ENCODE measurements at regions not wholly inside any gene's neighbourhood (a gene's known extent, or its start where the extent isn't known, plus 50 kb on each side); places are given as distances from the start of the nearest gene placed in this dataset.

- H3K27ac ChIP-seq, result no peak overlapping the region
- no peaks in the 10 kb centered on the region for H3K9me3 ChIP-seq
- intact Hi-C loops (cut with DNase I), result no loop called here
- DNase-seq (no peak), ATAC-seq (no peak)
- no peaks in the 10 kb centered on the region for H3K36me3 ChIP-seq (ENCODE audit: insufficient read depth in 1 of 2, low read depth in 1 of 2)
- TF ChIP-seq CTCF (IDR thresholded peaks at IDR 0.05), result no peak
- H3K27me3 ChIP-seq (ENCODE audit: insufficient read depth in 3 of 3, low read length in 2 of 3), result no peaks in the 10 kb centered on the region
- no peak overlapping the region for H3K4me3 ChIP-seq
- WGBS, 3 donors, result 83 to 84% (median 83%) methylated on average over 3 of the region's 3 CpGs
- H3K4me1 ChIP-seq, result no peaks in the 10 kb centered on the region
Measured at GRCh38 chr19:28680111-28680510, 532.8 kb downstream of the UQCRFS1 start.

DNA sequence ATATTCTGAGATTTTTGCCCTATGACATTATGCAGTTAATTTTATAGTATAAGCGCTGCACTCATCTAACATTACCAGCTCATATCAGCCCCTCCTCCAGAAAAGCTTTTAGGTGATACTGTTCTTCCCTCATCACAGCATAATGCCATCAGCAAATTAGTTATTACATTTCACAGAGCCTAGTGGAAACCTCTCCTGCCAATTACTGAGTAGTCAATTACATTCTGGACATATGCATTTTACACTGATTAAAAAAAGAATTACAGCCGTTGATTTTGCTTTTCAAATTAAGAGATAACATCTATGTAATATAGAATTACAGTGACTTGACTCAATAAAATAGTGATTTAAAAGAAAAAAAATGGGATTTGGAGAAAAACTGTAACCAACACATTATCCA is 542.1 kb downstream of the UQCRFS1 start:
- 65 to 77% (median 74%) methylated on average over 2 of the region's 2 CpGs for WGBS, 3 donors
- no peak for DNase-seq
- TF ChIP-seq CTCF (IDR thresholded peaks at IDR 0.05), result no peak
- Histone ChIP-seq H3K4me1 (no peaks in the 10 kb centered on the region), H3K27ac (no peak overlapping the region), H3K27me3 (ENCODE audit: insufficient read depth in 3 of 3, low read length in 2 of 3) (no peaks in the 10 kb centered on the region), H3K9me3 (peaks cover 6% of the 10 kb centered on the region), H3K4me3 (no peak overlapping the region), H3K36me3 (ENCODE audit: insufficient read depth in 1 of 2, low read depth in 1 of 2) (no peaks in the 10 kb centered on the region)
- no peak for ATAC-seq
- intact Hi-C loops (cut with DNase I), result no loop called here

GRCh38 chr19:28669804-28670203 is 543.1 kb downstream of the UQCRFS1 start:
- Histone ChIP-seq H3K27me3 (ENCODE audit: insufficient read depth in 3 of 3, low read length in 2 of 3) (no peaks in the 10 kb centered on the region), H3K4me1 (no peaks in the 10 kb centered on the region), H3K9me3 (peaks cover 6% of the 10 kb centered on the region), H3K4me3 (no peak overlapping the region), H3K27ac (no peak overlapping the region), H3K36me3 (ENCODE audit: insufficient read depth in 1 of 2, low read depth in 1 of 2) (no peaks in the 10 kb centered on the region)
- DNase-seq (no peak), ATAC-seq (no peak)
- TF ChIP-seq CTCF (IDR thresholded peaks at IDR 0.05), result no peak
- intact Hi-C loops (cut with DNase I), result no loop called here
- 80 to 83% (median 81%) methylated on average over 2 of the region's 2 CpGs for WGBS, 3 donors

DNA sequence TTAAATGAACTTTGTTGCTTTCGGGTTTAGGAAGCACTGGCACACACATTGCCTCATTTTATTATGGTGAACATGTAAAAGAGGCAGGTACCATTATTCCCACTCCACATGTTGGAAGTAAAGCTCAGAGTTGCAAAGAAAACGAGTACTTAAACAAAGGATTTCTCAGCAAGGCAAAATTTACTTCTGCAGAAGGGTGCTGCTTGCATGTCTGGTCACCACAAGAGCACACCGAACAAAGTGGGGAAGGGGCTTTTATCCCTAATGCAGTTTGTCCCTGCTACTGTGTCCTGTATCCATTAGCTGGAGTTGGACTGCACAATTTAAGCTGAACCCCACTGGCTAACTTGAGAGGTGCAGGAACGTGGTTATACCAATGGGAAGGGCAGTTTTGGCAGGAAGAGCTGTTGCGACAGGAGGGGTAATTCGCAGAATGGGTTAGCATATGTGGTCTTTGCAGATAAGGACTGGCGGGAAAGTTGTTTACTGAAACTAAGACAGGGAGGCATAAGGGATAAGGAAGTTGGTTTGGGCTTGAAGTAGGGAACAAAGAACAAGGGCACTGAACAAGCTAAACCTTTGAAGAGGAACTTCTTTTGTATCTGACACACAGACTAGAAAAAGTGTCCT is 545.5 kb downstream of the UQCRFS1 start:
- TF ChIP-seq CTCF (IDR thresholded peaks at IDR 0.05), result no peak
- ATAC-seq, result no peak
- DNase-seq, result no peak
- Histone ChIP-seq H3K27me3 (ENCODE audit: insufficient read depth in 3 of 3, low read length in 2 of 3) (no peaks in the 10 kb centered on the region), H3K36me3 (ENCODE audit: insufficient read depth in 1 of 2, low read depth in 1 of 2) (no peaks in the 10 kb centered on the region), H3K27ac (no peak overlapping the region), H3K4me1 (no peaks in the 10 kb centered on the region), H3K4me3 (no peak overlapping the region), H3K9me3 (peaks cover 6% of the 10 kb centered on the region)
- intact Hi-C loops (cut with DNase I), result no loop called here
- 84 to 87% (median 86%) methylated on average over 7 of the region's 7 CpGs for WGBS, 3 donors

GRCh38 chr19:28665748-28666147 is 547.2 kb downstream of the UQCRFS1 start:
- no peak for DNase-seq
- ATAC-seq, result no peak
- Histone ChIP-seq H3K4me1 (no peaks in the 10 kb centered on the region), H3K4me3 (no peak overlapping the region), H3K36me3 (ENCODE audit: insufficient read depth in 1 of 2, low read depth in 1 of 2) (no peaks in the 10 kb centered on the region), H3K27me3 (ENCODE audit: insufficient read depth in 3 of 3, low read length in 2 of 3) (no peaks in the 10 kb centered on the region), H3K9me3 (peaks cover 6% of the 10 kb centered on the region), H3K27ac (no peak overlapping the region)
- TF ChIP-seq CTCF (IDR thresholded peaks at IDR 0.05), result no peak
- intact Hi-C loops (cut with DNase I), result no loop called here
- 75 to 92% (median 89%) methylated on average over 1 of the region's 1 CpG for WGBS, 3 donors

All from psoas muscle (tissue), 7 donors.